ENCODE measurements at regions not wholly inside any gene's neighbourhood (a gene's known extent, or its start where the extent isn't known, plus 50 kb on each side); places are given as distances from the start of the nearest gene placed in this dataset.

DNA sequence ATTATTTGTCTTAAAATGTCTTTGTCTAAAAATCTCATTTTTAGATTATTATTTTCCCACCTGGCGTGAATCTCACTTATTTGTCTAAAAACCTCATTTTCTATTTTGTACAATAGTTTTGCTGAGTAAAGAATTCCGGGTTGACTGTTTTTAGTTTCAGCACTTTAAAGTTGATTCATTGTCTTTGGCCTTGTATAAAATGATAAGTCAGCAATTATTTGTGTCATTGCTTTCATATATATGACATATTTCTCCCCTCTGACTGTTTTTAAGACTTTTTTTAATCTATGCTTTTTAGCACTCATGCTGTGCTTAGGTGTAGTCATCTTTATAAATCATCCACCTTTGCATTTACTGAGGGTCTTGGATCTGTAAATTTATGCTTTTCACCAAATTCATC, 92.1 kb upstream of the DOK6 start:
- no peaks in the 10 kb centered on the region for H3K9me3 ChIP-seq (ENCODE audit: control insufficient read depth, insufficient read depth, low read depth, low read length)
- H3K4me1 ChIP-seq (ENCODE audit: control insufficient read depth, insufficient read depth, low read length) = no peaks in the 10 kb centered on the region
- POLR2A ChIA-PET = no interaction called here
- H3K27ac ChIP-seq (ENCODE audit: low read length) = no peak overlapping the region
- in situ Hi-C loops (cut with HindIII; ENCODE audit: low pct_unique_long_range_greater_than_20kb, low sequenced_read_pairs) = no loop called here
- DNase-seq (ENCODE audit: low read depth, low spot score) (no peak), ATAC-seq (no peak)
- intact Hi-C loops (cut with micrococcal nuclease; ENCODE audit: unreplicated experiment) = no loop called here
- TF ChIP-seq TCF7L2 (IDR thresholded peaks at IDR 0.05; ENCODE audit: low read depth, low read length) (no peak), SIN3A (IDR thresholded peaks at IDR 0.05; ENCODE audit: borderline replicate concordance, insufficient read depth, low read depth, low read length) (no peak), CTCF (IDR thresholded peaks at IDR 0.05) (no peak), POLR2AphosphoS5 (IDR thresholded peaks at IDR 0.05; ENCODE audit: low read depth, low read length) (no peak), REST (IDR thresholded peaks at IDR 0.05; ENCODE audit: insufficient read depth in 1 of 2, low read depth in 2 of 2, low read length in 1 of 2) (no peak)
- no peaks in the 10 kb centered on the region for H3K27me3 ChIP-seq (ENCODE audit: control insufficient read depth, insufficient read depth, low read length)
- no TSS peak for BruUV-seq (replicated peaks)
- no peak overlapping the region for H3K4me3 ChIP-seq (ENCODE audit: low read depth in 2 of 2, low read length in 2 of 2)
- no peaks in the 10 kb centered on the region for H3K36me3 ChIP-seq (ENCODE audit: control insufficient read depth, insufficient read depth, low read length)
- CTCF ChIA-PET = no interaction called here

DNA sequence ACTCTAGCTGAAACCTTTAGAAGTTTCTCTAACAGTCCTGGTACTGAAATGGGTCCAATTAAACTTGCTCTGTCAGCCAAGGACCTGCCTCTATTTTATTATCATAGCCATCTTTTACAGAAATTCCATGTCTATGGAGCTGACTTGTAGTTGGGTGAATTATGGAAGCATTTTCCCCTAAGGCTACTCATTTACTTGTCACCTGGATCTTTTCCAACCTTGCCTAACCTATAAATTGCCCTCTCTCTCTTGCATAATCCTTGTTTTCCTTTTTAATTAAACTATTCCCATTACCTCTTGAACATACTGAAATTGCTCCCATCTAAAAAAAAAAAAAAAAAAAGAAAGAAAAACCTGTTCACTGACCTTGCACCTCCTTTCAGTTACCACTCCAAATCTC, 74.6 kb upstream of the DOK6 start:
- H3K36me3 ChIP-seq (ENCODE audit: control insufficient read depth, insufficient read depth, low read length) = no peaks in the 10 kb centered on the region
- intact Hi-C loops (cut with micrococcal nuclease; ENCODE audit: unreplicated experiment) = no loop called here
- no peak overlapping the region for H3K4me3 ChIP-seq (ENCODE audit: low read depth in 2 of 2, low read length in 2 of 2)
- DNase-seq (ENCODE audit: low read depth, low spot score) (no peak), ATAC-seq (no peak)
- POLR2A ChIA-PET = no interaction called here
- BruUV-seq (replicated peaks) = no TSS peak
- H3K9me3 ChIP-seq (ENCODE audit: control insufficient read depth, insufficient read depth, low read depth, low read length) = no peaks in the 10 kb centered on the region
- in situ Hi-C loops (cut with HindIII; ENCODE audit: low pct_unique_long_range_greater_than_20kb, low sequenced_read_pairs) = no loop called here
- no peak for TF ChIP-seq CTCF (IDR thresholded peaks at IDR 0.05)
- TF ChIP-seq SIN3A (IDR thresholded peaks at IDR 0.05; ENCODE audit: borderline replicate concordance, insufficient read depth, low read depth, low read length) = no peak
- no peak for TF ChIP-seq REST (IDR thresholded peaks at IDR 0.05; ENCODE audit: insufficient read depth in 1 of 2, low read depth in 2 of 2, low read length in 1 of 2)
- TF ChIP-seq TCF7L2 (IDR thresholded peaks at IDR 0.05; ENCODE audit: low read depth, low read length) = no peak
- TF ChIP-seq POLR2AphosphoS5 (IDR thresholded peaks at IDR 0.05; ENCODE audit: low read depth, low read length) = no peak
- no peaks in the 10 kb centered on the region for H3K4me1 ChIP-seq (ENCODE audit: control insufficient read depth, insufficient read depth, low read length)
- CTCF ChIA-PET = no interaction called here
- no peaks in the 10 kb centered on the region for H3K27me3 ChIP-seq (ENCODE audit: control insufficient read depth, insufficient read depth, low read length)
- H3K27ac ChIP-seq (ENCODE audit: low read length) = no peak overlapping the region

All from Panc1 (cell line).